NCI-H1417 treated with DMSO at 0.1 percent for 48 hours (cell line): ENCODE measurements at regions not wholly inside any gene's neighbourhood (a gene's known extent, or its start where the extent isn't known, plus 50 kb on each side); places are given as distances from the start of the nearest gene placed in this dataset.

ENCODE experiments used
- DNase-seq: peaks from one replicate; lab custom pipeline; 2025; lab: John Stamatoyannopoulos, UW

GRCh38 chr2:219893541-219893940, 266.1 kb downstream of the SLC4A3 start:
- DNase-seq: no peak

- DNase-seq: no peak
Observed at GRCh38 chr2:219897456-219897855, 270.0 kb downstream of the SLC4A3 start.

GRCh38 chr2:219901155-219901554, 273.7 kb downstream of the SLC4A3 start:
- DNase-seq: no peak

GRCh38 chr2:219902891-219903552, 275.6 kb downstream of the SLC4A3 start:
- DNase-seq: no peak

- DNase-seq: no peak
Observed at GRCh38 chr2:219905640-219906039, 278.2 kb downstream of the SLC4A3 start.

GRCh38 chr2:219906114-219907010, 278.9 kb downstream of the SLC4A3 start:
- DNase-seq: no peak

- no peak for DNase-seq
Observed at GRCh38 chr2:219907011-219907365, 279.6 kb downstream of the SLC4A3 start.

- DNase-seq: no peak
Observed at GRCh38 chr2:219908538-219908937, 281.1 kb downstream of the SLC4A3 start.

GRCh38 chr2:219911541-219911940, 284.1 kb downstream of the SLC4A3 start:
- no peak for DNase-seq

GRCh38 chr2:219912491-219912921, 285.1 kb downstream of the SLC4A3 start:
- DNase-seq: no peak

GRCh38 chr2:219914577-219914976, 287.1 kb downstream of the SLC4A3 start:
- DNase-seq: no peak

- no peak for DNase-seq
Observed at GRCh38 chr2:219916281-219916680, 288.9 kb downstream of the SLC4A3 start.

GRCh38 chr2:219916726-219917440, 289.5 kb downstream of the SLC4A3 start:
- no peak for DNase-seq

- DNase-seq: no peak
Observed at GRCh38 chr2:219918254-219918653, 290.8 kb downstream of the SLC4A3 start.

- no peak for DNase-seq
Observed at GRCh38 chr2:219918944-219919343, 291.5 kb downstream of the SLC4A3 start.

- DNase-seq: no peak
Observed at GRCh38 chr2:219919506-219919905, 292.1 kb downstream of the SLC4A3 start.

- DNase-seq: no peak
Observed at GRCh38 chr2:219929835-219930234, 302.4 kb downstream of the SLC4A3 start.

GRCh38 chr2:219939647-219940046, 312.2 kb downstream of the SLC4A3 start:
- no peak for DNase-seq

GRCh38 chr2:219944866-219945265, 317.4 kb downstream of the SLC4A3 start:
- no peak for DNase-seq

GRCh38 chr2:219946021-219946420, 318.6 kb downstream of the SLC4A3 start:
- no peak for DNase-seq

- DNase-seq: no peak
Observed at GRCh38 chr2:219946529-219946928, 319.1 kb downstream of the SLC4A3 start.

- no peak for DNase-seq
Observed at GRCh38 chr2:219947575-219947974, 320.1 kb downstream of the SLC4A3 start.

- no peak for DNase-seq
Observed at GRCh38 chr2:219949053-219949452, 321.6 kb downstream of the SLC4A3 start.
